PC-3 (cell line): ENCODE measurements at regions not wholly inside any gene's neighbourhood (a gene's known extent, or its start where the extent isn't known, plus 50 kb on each side); places are given as distances from the start of the nearest gene placed in this dataset.
A peak's percentile ranks its signal among the peaks of the same experiment; 100 is the strongest.

ENCODE experiments used
- ATAC-seq: fragments of 200-7000 bp; cut with Tn5 transposase; 2 replicates; pipeline ENCODE4 v1.9.1; 2020; ENCODE audit warnings: mild to moderate bottlenecking, moderate library complexity
- BruUV-seq: library from RNA; stranded (reverse); fragments of 400-500 nt; replicated peaks from 2 replicates; lab custom pipeline; 2021; lab: Mats Ljungman, UMichigan
- CTCF ChIA-PET: fragments of 300-600 bp; sonication (Branson Sonifier 250); formaldehyde crosslinking; loops from one replicate; lab custom pipeline; 2022; ENCODE audit warnings: antibody characterized with exemption; lab: Charles Lee
- POLR2A ChIA-PET: fragments of 300-600 bp; sonication (Branson Sonifier 250); formaldehyde crosslinking; loops from one replicate; lab custom pipeline; 2022; ENCODE audit warnings: antibody characterized with exemption; ENCODE audit not compliant: unreplicated experiment; lab: Charles Lee
- DNase-seq: peaks from one replicate; pipeline ENCODE4 v3.0.0-alpha.2; 2015
- H2AFZ ChIP-seq: fragments of 300-600 bp; sonication (generic); 2 replicates; pipeline ENCODE4 v1.6.0; 2016; ENCODE audit warnings: antibody characterized with exemption, low read length
- H3F3A ChIP-seq: fragments of 300-600 bp; sonication (generic); one replicate; pipeline ENCODE4 v1.6.0; 2017; ENCODE audit warnings: antibody characterized with exemption, low read length, control low read depth, mild to moderate bottlenecking; ENCODE audit not compliant: unreplicated experiment
- H3K27ac ChIP-seq: fragments of 300-600 bp; sonication (generic); 2 replicates; pipeline ENCODE4 v1.5.1; 2016; ENCODE audit warnings: mild to moderate bottlenecking, low read length
- H3K27me3 ChIP-seq: fragments of 300-600 bp; sonication (generic); 2 replicates; pipeline ENCODE4 v1.6.1; 2016; ENCODE audit warnings: low read length, mixed read lengths
- H3K36me3 ChIP-seq: fragments of 300-600 bp; sonication (generic); 2 replicates; pipeline ENCODE4 v1.6.1; 2016; ENCODE audit warnings: low read depth, mixed run types, low read length, mixed read lengths
- H3K4me1 ChIP-seq: fragments of 300-600 bp; sonication (generic); 2 replicates; pipeline ENCODE4 v1.5.1; 2016; ENCODE audit warnings: low read length; ENCODE audit not compliant: insufficient read depth
- H3K4me2 ChIP-seq: fragments of 300-600 bp; sonication (generic); 2 replicates; pipeline ENCODE4 v1.6.0; 2016; ENCODE audit warnings: low read length
- H3K4me3 ChIP-seq: fragments of 300-600 bp; sonication (generic); 2 replicates; pipeline ENCODE4 v1.5.1; 2016; ENCODE audit warnings: mild to moderate bottlenecking, low read length, mixed read lengths
- H3K79me2 ChIP-seq: fragments of 300-600 bp; sonication (generic); 2 replicates; pipeline ENCODE4 v1.6.1; 2017; ENCODE audit warnings: low read length, mixed read lengths
- H3K9ac ChIP-seq: fragments of 300-600 bp; sonication (generic); 2 replicates; pipeline ENCODE4 v1.6.0; 2016; ENCODE audit warnings: mild to moderate bottlenecking, low read length
- H3K9me2 ChIP-seq: fragments of 300-600 bp; sonication (generic); replicated peaks from 2 replicates; pipeline ENCODE4 v1.6.1; 2016; ENCODE audit warnings: mixed run types, low read length, mixed read lengths
- H3K9me3 ChIP-seq: fragments of 300-600 bp; sonication (generic); 2 replicates; pipeline ENCODE4 v1.6.1; 2016; ENCODE audit warnings: low read length, mixed read lengths
- H4K20me1 ChIP-seq: fragments of 300-600 bp; sonication (generic); 2 replicates; pipeline ENCODE4 v1.6.1; 2016; ENCODE audit warnings: low read length, mixed read lengths
- EZH2 ChIP-seq: fragments of 300-600 bp; sonication (generic); IDR thresholded peaks from one replicate; pipeline ENCODE4 v1.6.1; 2017; ENCODE audit warnings: antibody characterized with exemption, mild to moderate bottlenecking, low read length; ENCODE audit not compliant: unreplicated experiment
- EZH2phosphoT487 ChIP-seq: fragments of 300-600 bp; sonication (generic); IDR thresholded peaks from 2 replicates; pipeline ENCODE4 v1.6.1; 2018; ENCODE audit warnings: mild to moderate bottlenecking, antibody characterized with exemption, low read length, borderline replicate concordance
- intact Hi-C: fragments of 100-400 bp; cut with micrococcal nuclease; formaldehyde crosslinking; loops from 2 replicates; pipeline ENCODE4 v1.9.0; 2023
- TF ChIP-seq, protein P1 (sequence below): fragments of 300-600 bp; sonication (generic); conservative IDR thresholded peaks from 2 replicates; pipeline ENCODE4 v1.5.1; 2017; ENCODE audit warnings: antibody characterized with exemption, low read depth, mild to moderate bottlenecking, low read length

DNA sequence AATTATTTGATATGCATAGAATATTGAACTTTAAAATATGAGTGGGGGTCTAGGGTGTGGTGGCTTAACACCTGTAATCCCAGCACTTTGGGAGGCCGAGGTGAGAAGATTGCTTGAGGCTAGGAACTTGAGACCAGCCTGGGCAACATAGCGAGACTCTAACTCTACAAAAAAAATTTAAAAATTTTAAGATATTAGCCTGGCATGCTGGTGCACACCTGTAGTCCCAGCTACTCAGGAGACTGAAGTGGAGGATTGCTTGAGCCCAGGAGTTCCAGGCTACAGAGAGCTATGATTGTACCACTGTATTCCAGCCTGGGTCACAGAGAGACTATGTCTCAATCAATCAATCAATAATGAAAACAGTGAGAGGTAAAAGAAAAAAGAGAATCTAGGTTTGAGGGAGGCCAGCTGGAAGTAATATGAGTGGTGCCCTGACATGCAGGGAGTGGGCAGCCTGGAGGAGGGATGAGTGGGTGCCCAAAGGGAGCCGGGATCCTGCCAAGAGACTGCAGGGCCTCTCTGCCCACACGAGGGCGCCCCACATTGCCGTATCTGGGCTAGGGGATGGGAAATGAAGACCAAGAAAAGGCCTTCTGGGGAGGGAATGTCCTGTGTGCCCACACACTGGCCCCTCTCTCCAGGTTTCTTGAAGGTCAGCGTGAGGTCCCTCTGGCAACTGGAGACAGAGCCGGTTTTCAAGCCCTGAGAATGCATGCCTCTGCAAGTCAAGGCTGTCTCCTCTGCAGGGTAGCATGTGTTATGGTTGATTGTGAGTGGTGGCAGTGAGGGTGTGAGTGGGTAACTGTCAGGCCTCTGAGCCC, 93.9 kb upstream of the PPM1J start:
- no peaks in the 10 kb centered on the region for H3K9me2 ChIP-seq
- peak overlapping the region; percentile 72 for H2AFZ ChIP-seq
- H3F3A ChIP-seq, result no peaks in the 10 kb centered on the region
- H4K20me1 ChIP-seq, result no peaks in the 10 kb centered on the region
- intact Hi-C loops, result loop anchor here (1.0 to 2.0 kb wide), 5 partner anchors 59 to 264 kb away; partner anchors contain the start of gene LRIG2
- H3K79me2 ChIP-seq, result no peaks in the 10 kb centered on the region
- H3K9ac ChIP-seq, result no peak overlapping the region
- TF ChIP-seq EZH2phosphoT487 (no peak), EZH2 (no peak)
- TF ChIP-seq, protein P1, sequence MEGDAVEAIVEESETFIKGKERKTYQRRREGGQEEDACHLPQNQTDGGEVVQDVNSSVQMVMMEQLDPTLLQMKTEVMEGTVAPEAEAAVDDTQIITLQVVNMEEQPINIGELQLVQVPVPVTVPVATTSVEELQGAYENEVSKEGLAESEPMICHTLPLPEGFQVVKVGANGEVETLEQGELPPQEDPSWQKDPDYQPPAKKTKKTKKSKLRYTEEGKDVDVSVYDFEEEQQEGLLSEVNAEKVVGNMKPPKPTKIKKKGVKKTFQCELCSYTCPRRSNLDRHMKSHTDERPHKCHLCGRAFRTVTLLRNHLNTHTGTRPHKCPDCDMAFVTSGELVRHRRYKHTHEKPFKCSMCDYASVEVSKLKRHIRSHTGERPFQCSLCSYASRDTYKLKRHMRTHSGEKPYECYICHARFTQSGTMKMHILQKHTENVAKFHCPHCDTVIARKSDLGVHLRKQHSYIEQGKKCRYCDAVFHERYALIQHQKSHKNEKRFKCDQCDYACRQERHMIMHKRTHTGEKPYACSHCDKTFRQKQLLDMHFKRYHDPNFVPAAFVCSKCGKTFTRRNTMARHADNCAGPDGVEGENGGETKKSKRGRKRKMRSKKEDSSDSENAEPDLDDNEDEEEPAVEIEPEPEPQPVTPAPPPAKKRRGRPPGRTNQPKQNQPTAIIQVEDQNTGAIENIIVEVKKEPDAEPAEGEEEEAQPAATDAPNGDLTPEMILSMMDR, result peak; percentile 96
- H3K27me3 ChIP-seq, result no peaks in the 10 kb centered on the region
- no peak overlapping the region for H3K4me2 ChIP-seq
- no peaks in the 10 kb centered on the region for H3K9me3 ChIP-seq
- BruUV-seq, result no TSS peak
- no peak overlapping the region for H3K27ac ChIP-seq
- ChIA-PET CTCF (interaction anchor here (1.0 kb wide), 1 partner anchor 93 kb away, joined by 3 read pairs; no protein-coding TSS in a partner anchor), POLR2A (interaction anchor here (0.5 kb wide), 1 partner anchor 269 kb away, joined by 6 read pairs; no protein-coding TSS in a partner anchor)
- ATAC-seq (peak; percentile 92), DNase-seq (peak; percentile 86)
- H3K36me3 ChIP-seq, result no peaks in the 10 kb centered on the region
- H3K4me3 ChIP-seq, result no peak overlapping the region
- 0 out of 2 replicates have a peak, but pooled peaks cover 6% of the 10 kb centered on the region for H3K4me1 ChIP-seq

DNA sequence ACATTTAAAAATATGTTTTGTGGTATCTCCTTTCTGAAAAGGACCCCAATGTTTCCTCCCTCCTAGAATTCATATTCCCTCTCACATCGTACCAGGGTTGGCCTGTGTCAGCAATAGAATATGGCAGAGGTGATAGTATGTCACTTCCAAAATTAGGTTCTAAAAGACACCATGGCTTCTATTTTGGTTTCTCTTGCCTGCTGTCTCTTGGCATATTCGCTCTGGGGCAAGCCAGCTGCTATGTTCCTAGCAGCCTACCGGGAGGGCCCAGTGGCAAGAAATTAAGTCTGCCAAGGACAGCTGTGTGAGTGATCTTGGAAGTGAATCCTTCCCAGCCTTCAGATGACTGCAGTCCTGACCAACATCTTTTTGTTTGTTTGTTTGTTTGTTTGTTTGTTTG, 92.9 kb upstream of the PPM1J start:
- POLR2A ChIA-PET, result no interaction called here

More for the DNA sequence above, 92.9 kb upstream of the PPM1J start:
- Histone ChIP-seq H3K27me3 (no peaks in the 10 kb centered on the region), H4K20me1 (no peaks in the 10 kb centered on the region), H3K9me3 (no peaks in the 10 kb centered on the region), H3K9ac (no peak overlapping the region), H3F3A (no peaks in the 10 kb centered on the region), H3K79me2 (no peaks in the 10 kb centered on the region), H3K27ac (no peak overlapping the region), H3K4me2 (no peak overlapping the region), H3K36me3 (no peaks in the 10 kb centered on the region), H2AFZ (no peak overlapping the region), H3K4me1 (0 out of 2 replicates have a peak, but pooled peaks cover 6% of the 10 kb centered on the region), H3K4me3 (no peak overlapping the region), H3K9me2 (no peaks in the 10 kb centered on the region)
- BruUV-seq, result no TSS peak
- DNase-seq (no peak), ATAC-seq (no peak)
- TF ChIP-seq, protein P1, result no peak
- TF ChIP-seq EZH2phosphoT487, result no peak
- TF ChIP-seq EZH2, result no peak
- CTCF ChIA-PET, result no interaction called here
- intact Hi-C loops, result loop anchor here (2.0 kb wide), 2 partner anchors 73 to 265 kb away; partner anchors contain the start of gene LRIG2
